ENCODE measurements at regions not wholly inside any gene's neighbourhood (a gene's known extent, or its start where the extent isn't known, plus 50 kb on each side); places are given as distances from the start of the nearest gene placed in this dataset.

DNA sequence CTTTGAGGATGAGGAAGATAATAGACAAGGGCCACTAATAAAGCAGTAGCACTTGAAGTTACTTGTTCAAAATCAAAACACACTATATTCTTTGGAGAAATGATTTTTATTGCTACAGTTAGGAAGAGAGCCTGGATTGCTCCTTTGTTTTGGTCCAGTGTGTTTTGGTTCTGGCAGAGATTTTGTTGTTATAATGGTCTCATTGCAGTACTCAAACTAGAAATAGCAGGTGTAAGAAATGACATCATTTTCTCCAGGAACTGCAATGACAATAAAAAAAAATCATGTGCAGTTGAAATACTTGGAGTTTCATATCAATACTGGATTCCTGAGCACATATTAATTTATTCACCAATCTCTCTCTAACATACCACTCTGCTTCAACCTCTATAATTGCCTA, 490.3 kb downstream of the CCDC85A start:
- no peak for TF ChIP-seq CTCF (IDR thresholded peaks at IDR 0.05)
- H3K36me3 ChIP-seq: no peaks in the 10 kb centered on the region
- no peaks in the 10 kb centered on the region for H3K27me3 ChIP-seq
- H3K4me1 ChIP-seq: no peaks in the 10 kb centered on the region
- intact Hi-C loops (cut with DNase I; ENCODE audit: low total_unique reads): no loop called here
- H3K27ac ChIP-seq: no peak overlapping the region
- peaks cover 0 to 16% (median 13%) of the 10 kb centered on the region in 3 donors for H3K9me3 ChIP-seq
- DNase-seq: no peak
- no peak overlapping the region for H3K4me3 ChIP-seq

GRCh38 chr2:56676966-56677365, 493.2 kb downstream of the CCDC85A start:
- TF ChIP-seq CTCF (IDR thresholded peaks at IDR 0.05): no peak
- H3K9me3 ChIP-seq: peaks cover 0 to 13% (median 12%) of the 10 kb centered on the region in 3 donors
- no peaks in the 10 kb centered on the region for H3K27me3 ChIP-seq
- intact Hi-C loops (cut with DNase I; ENCODE audit: low total_unique reads): no loop called here
- H3K27ac ChIP-seq: no peak overlapping the region
- H3K4me3 ChIP-seq: no peak overlapping the region
- DNase-seq: no peak
- H3K4me1 ChIP-seq: no peaks in the 10 kb centered on the region
- no peaks in the 10 kb centered on the region for H3K36me3 ChIP-seq

- Histone ChIP-seq H3K9me3 (no peaks in the 10 kb centered on the region), H3K36me3 (no peaks in the 10 kb centered on the region), H3K27ac (no peak overlapping the region), H3K4me1 (no peaks in the 10 kb centered on the region), H3K4me3 (no peak overlapping the region), H3K27me3 (no peaks in the 10 kb centered on the region)
- intact Hi-C loops (cut with DNase I; ENCODE audit: low total_unique reads): no loop called here
- TF ChIP-seq CTCF (IDR thresholded peaks at IDR 0.05): no peak
- no peak for DNase-seq
Observed at GRCh38 chr2:56680971-56681631, 497.3 kb downstream of the CCDC85A start.

DNA sequence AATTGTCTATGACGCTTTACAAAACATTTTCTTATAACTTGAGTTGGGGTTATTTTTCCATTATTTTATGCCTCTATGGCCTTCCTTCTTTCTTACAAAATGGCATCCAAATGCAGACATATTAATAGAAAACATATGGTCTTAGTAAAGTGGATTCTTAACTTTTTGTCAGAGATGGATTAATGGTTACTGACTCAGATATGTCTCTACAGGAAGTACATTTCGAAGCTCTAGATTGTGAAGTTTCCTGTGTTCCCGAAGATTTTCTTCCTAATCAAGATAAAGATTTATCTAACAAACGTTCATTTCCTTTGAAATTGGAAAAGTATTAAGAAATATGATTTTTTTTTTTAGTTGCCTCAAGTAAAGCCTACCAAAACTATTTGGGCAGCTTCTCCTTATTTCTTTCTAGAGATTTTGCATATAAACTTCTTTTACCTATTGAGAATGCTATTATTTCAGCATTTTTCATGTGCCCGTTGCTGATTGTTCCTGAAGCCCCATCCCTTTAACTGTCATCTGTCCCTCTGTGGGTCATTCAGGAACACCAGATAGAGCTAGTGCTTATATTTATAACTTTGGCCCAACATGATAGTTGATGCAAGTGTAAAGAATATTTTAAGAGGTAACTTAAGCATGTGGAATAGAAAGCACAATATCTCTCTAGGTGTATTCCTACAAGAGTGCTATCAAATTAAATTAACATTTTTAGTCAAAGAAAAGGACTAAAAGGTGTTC, 498.0 kb downstream of the CCDC85A start:
- Histone ChIP-seq H3K4me1 (no peaks in the 10 kb centered on the region), H3K36me3 (no peaks in the 10 kb centered on the region), H3K27ac (no peak overlapping the region), H3K9me3 (no peaks in the 10 kb centered on the region), H3K27me3 (no peaks in the 10 kb centered on the region), H3K4me3 (no peak overlapping the region)
- intact Hi-C loops (cut with DNase I; ENCODE audit: low total_unique reads): no loop called here
- no peak for DNase-seq
- TF ChIP-seq CTCF (IDR thresholded peaks at IDR 0.05): no peak

DNA sequence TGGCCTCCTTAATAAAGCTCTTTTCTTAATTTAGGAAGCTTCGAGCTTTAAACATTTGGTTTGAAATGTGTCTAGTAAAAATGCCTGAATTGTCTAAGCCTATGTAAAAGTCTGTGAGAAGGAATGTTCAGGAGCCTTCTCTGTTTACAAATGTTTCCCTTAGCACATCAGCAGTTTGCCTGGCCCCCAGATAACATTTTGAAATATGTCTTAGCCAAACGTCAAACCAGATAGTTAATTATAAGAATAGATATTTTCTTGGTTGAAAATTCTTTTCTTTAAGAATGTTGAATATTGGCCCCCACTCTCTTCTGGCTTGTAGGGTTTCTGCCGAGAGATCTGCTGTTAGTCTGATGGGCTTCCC, 498.6 kb downstream of the CCDC85A start:
- Histone ChIP-seq H3K27me3 (no peaks in the 10 kb centered on the region), H3K36me3 (no peaks in the 10 kb centered on the region), H3K27ac (no peak overlapping the region), H3K4me3 (no peak overlapping the region), H3K4me1 (no peaks in the 10 kb centered on the region), H3K9me3 (no peaks in the 10 kb centered on the region)
- intact Hi-C loops (cut with DNase I; ENCODE audit: low total_unique reads): no loop called here
- DNase-seq: no peak
- TF ChIP-seq CTCF (IDR thresholded peaks at IDR 0.05): no peak

All from tibial artery (tissue), 4 donors.